ENCODE measurements at regions not wholly inside any gene's neighbourhood (a gene's known extent, or its start where the extent isn't known, plus 50 kb on each side); places are given as distances from the start of the nearest gene placed in this dataset.

DNA sequence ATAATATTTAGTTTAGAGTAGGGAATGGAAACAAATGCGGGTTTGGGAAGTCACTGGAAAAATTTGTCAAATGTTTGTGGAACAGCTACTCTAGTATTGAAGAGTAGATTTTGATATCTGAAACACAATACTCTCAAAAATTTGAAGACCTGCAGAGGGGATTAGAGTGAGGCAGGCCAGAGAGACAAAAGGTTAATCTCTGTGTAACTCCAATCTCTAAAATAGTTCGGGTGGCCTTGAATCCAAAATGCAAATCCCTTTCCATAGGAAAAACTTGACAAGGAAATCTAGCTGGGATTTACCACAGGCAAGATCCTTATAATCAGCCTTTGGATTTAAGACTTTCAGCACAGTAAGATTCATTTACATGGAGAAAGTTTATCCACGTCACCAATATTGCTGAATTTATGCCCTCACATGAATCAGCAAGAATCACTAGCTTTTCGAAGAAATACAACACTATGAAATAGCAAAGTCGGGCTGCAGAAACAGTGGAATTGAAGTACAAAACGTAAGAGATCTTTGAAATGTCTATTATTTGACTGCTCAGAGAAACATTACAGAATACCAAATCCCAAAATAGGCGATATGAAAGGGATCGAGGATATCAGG, 423.7 kb upstream of the ZNF804A start:
- no peak overlapping the region for H3K27ac ChIP-seq (ENCODE audit: poor library complexity, severe bottlenecking)
- H3K27me3 ChIP-seq (ENCODE audit: insufficient read depth, poor library complexity, severe bottlenecking): no peaks in the 10 kb centered on the region
- H3K9me3 ChIP-seq (ENCODE audit: severe bottlenecking): no peaks in the 10 kb centered on the region
- no peaks in the 10 kb centered on the region for H3K4me1 ChIP-seq (ENCODE audit: insufficient read depth, poor library complexity, severe bottlenecking)
- ATAC-seq (ENCODE audit: low read depth) (no peak), DNase-seq (ENCODE audit: low spot score) (no peak)
- H3K36me3 ChIP-seq (ENCODE audit: low read depth): no peaks in the 10 kb centered on the region
- TF ChIP-seq, protein P1, sequence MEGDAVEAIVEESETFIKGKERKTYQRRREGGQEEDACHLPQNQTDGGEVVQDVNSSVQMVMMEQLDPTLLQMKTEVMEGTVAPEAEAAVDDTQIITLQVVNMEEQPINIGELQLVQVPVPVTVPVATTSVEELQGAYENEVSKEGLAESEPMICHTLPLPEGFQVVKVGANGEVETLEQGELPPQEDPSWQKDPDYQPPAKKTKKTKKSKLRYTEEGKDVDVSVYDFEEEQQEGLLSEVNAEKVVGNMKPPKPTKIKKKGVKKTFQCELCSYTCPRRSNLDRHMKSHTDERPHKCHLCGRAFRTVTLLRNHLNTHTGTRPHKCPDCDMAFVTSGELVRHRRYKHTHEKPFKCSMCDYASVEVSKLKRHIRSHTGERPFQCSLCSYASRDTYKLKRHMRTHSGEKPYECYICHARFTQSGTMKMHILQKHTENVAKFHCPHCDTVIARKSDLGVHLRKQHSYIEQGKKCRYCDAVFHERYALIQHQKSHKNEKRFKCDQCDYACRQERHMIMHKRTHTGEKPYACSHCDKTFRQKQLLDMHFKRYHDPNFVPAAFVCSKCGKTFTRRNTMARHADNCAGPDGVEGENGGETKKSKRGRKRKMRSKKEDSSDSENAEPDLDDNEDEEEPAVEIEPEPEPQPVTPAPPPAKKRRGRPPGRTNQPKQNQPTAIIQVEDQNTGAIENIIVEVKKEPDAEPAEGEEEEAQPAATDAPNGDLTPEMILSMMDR (IDR thresholded peaks at IDR 0.05; ENCODE audit: poor library complexity, severe bottlenecking): no peak
- no peak overlapping the region for H3K4me3 ChIP-seq (ENCODE audit: severe bottlenecking)

DNA sequence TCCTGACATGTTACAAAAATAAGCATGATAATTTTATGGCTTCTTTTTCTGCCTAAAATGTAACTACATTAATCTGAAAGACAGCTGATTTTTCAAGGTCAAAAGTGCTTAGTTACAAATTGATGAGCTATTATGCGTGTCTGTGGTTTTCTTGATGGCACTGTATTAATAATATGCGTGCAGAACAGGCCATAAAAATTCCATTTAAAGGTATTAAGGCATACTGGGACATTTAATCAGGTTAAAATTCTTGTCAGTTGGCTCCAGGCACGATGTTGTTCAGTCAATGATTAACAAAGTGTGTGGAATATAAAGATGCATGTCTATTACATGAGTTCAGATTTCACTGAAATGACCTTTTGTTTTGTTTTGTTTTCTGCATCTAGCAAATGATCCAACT, 420.1 kb upstream of the ZNF804A start:
- no peaks in the 10 kb centered on the region for H3K4me1 ChIP-seq (ENCODE audit: insufficient read depth, poor library complexity, severe bottlenecking)
- H3K4me3 ChIP-seq (ENCODE audit: severe bottlenecking): no peak overlapping the region
- ATAC-seq (ENCODE audit: low read depth) (no peak), DNase-seq (ENCODE audit: low spot score) (no peak)
- H3K36me3 ChIP-seq (ENCODE audit: low read depth): no peaks in the 10 kb centered on the region
- H3K27me3 ChIP-seq (ENCODE audit: insufficient read depth, poor library complexity, severe bottlenecking): no peaks in the 10 kb centered on the region
- TF ChIP-seq, protein P1 (IDR thresholded peaks at IDR 0.05; ENCODE audit: poor library complexity, severe bottlenecking): no peak
- H3K9me3 ChIP-seq (ENCODE audit: severe bottlenecking): no peaks in the 10 kb centered on the region
- H3K27ac ChIP-seq (ENCODE audit: poor library complexity, severe bottlenecking): no peak overlapping the region

DNA sequence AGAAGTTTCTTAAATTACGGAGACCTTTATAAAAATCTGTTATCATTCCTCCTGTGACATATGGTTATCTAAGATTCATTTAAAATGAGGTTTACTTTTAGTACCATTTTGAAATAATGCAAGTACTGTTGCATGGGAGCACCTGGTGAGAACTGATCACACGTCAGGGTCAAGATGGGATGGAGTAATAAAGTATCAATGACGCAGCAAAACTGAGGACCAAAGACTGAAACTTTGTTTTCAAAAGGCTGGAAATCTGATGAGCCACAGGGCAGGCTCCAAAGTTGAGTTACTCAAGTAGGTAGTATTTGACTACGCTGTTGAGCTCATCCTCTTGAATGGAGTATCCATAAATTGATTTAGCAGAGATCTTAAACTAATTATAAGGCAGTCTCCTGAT, 411.9 kb upstream of the ZNF804A start:
- Histone ChIP-seq H3K27ac (ENCODE audit: poor library complexity, severe bottlenecking) (no peak overlapping the region), H3K9me3 (ENCODE audit: severe bottlenecking) (no peaks in the 10 kb centered on the region), H3K4me3 (ENCODE audit: severe bottlenecking) (no peak overlapping the region), H3K27me3 (ENCODE audit: insufficient read depth, poor library complexity, severe bottlenecking) (no peaks in the 10 kb centered on the region), H3K36me3 (ENCODE audit: low read depth) (no peaks in the 10 kb centered on the region), H3K4me1 (ENCODE audit: insufficient read depth, poor library complexity, severe bottlenecking) (no peaks in the 10 kb centered on the region)
- TF ChIP-seq, protein P1 (IDR thresholded peaks at IDR 0.05; ENCODE audit: poor library complexity, severe bottlenecking): no peak
- DNase-seq (ENCODE audit: low spot score) (no peak), ATAC-seq (ENCODE audit: low read depth) (no peak)

DNA sequence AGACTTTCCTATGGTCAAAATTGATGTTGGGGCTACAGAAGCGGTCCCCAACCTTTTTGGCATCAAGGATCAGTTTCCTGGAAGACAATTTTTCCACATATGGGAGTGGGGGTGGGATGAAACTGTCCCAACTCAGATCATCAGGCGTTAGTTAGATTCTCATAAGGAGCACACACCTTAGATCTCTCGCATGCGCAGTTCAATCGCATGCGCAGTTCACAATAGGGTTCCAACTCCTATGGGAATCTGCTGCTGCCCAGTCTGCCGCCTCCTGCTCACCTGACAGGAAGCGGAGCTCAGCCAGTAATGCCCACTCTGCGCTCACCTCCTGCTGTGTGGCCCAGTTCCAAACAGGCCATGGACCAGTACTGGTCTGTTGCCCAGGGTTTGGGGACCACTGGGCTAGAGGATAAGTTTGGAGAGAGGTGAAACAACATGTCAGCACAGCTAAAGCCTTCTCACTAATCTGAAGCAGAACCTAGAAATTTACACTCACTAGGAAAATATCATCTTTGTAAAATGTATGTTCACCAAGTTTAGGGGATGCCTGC, 410.8 kb upstream of the ZNF804A start:
- no peaks in the 10 kb centered on the region for H3K9me3 ChIP-seq (ENCODE audit: severe bottlenecking)
- H3K36me3 ChIP-seq (ENCODE audit: low read depth): no peaks in the 10 kb centered on the region
- ATAC-seq (ENCODE audit: low read depth): no peak
- no peak overlapping the region for H3K27ac ChIP-seq (ENCODE audit: poor library complexity, severe bottlenecking)
- H3K27me3 ChIP-seq (ENCODE audit: insufficient read depth, poor library complexity, severe bottlenecking): no peaks in the 10 kb centered on the region
- no peak overlapping the region for H3K4me3 ChIP-seq (ENCODE audit: severe bottlenecking)
- no peaks in the 10 kb centered on the region for H3K4me1 ChIP-seq (ENCODE audit: insufficient read depth, poor library complexity, severe bottlenecking)
- DNase-seq (ENCODE audit: low spot score): no peak
- TF ChIP-seq, protein P1 (IDR thresholded peaks at IDR 0.05; ENCODE audit: poor library complexity, severe bottlenecking): no peak

DNA sequence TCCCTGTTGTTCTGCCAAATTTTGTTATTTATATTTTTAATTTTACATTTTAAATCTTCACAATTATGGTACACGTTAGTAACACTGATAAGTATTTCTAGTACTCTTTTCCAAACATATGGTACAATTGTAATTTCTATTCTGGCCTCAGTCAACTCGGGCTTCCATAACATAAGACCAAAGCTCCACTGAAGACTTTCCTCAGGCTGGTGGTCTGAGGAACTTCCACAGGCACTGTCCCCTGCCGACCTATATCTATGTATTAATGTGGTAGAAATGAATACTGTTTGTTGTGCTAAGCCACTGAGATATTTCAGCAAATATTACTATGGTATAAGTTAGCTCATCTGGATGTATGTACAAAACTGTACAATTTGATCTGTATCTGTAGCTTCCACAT, 407.6 kb upstream of the ZNF804A start:
- ATAC-seq (ENCODE audit: low read depth) (no peak), DNase-seq (ENCODE audit: low spot score) (no peak)
- Histone ChIP-seq H3K27me3 (ENCODE audit: insufficient read depth, poor library complexity, severe bottlenecking) (no peaks in the 10 kb centered on the region), H3K4me3 (ENCODE audit: severe bottlenecking) (no peak overlapping the region), H3K36me3 (ENCODE audit: low read depth) (no peaks in the 10 kb centered on the region), H3K9me3 (ENCODE audit: severe bottlenecking) (no peaks in the 10 kb centered on the region), H3K27ac (ENCODE audit: poor library complexity, severe bottlenecking) (no peak overlapping the region), H3K4me1 (ENCODE audit: insufficient read depth, poor library complexity, severe bottlenecking) (no peaks in the 10 kb centered on the region)
- TF ChIP-seq, protein P1 (IDR thresholded peaks at IDR 0.05; ENCODE audit: poor library complexity, severe bottlenecking): no peak
